HuH-7.5 (cell line): ENCODE measurements at regions not wholly inside any gene's neighbourhood (a gene's known extent, or its start where the extent isn't known, plus 50 kb on each side); places are given as distances from the start of the nearest gene placed in this dataset.
"Not testable (repeated sequence)": the region's sequence is repeated elsewhere in the genome, so short reads cannot be mapped to it uniquely, and the experiment has no call there.

Experiments used
- DNase-seq: peaks from one replicate; pipeline ENCODE4 v3.0.0; 2011; ENCODE audit warnings: low spot score

GRCh38 chr3:124364317-124365020 lies 365.8 kb upstream of the UMPS start:
- no peak for DNase-seq

- DNase-seq, result not testable (repeated sequence)
These were observed 363.6 kb upstream of the UMPS start for GRCh38 chr3:124366655-124367054.

- DNase-seq, result no peak
These were observed 357.5 kb upstream of the UMPS start for GRCh38 chr3:124372775-124373174.

GRCh38 chr3:124373524-124373923 lies 356.7 kb upstream of the UMPS start:
- DNase-seq, result no peak

GRCh38 chr3:124374583-124374982 lies 355.7 kb upstream of the UMPS start:
- no peak for DNase-seq

GRCh38 chr3:124381575-124382333 lies 348.5 kb upstream of the UMPS start:
- no peak for DNase-seq

DNA sequence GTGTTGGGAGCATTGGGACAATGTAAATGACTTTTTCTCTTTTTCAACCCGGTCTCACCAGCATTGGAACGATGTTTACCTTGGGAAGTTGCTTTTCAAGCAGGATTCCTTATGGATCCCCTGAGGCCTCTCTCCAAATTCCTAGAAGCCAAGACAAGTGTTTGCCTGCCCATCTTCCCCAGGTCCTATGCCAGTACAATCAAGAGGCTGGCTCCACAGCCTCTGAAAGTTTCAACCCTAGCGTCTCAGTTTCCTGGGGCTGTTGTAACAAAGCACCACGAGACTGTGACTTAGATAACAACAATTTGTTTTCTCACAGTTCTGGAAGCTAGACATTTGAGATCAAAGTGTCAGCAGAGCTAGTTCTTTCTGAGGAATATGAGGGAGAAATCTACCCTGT lies 347.2 kb upstream of the UMPS start:
- DNase-seq, result no peak

- DNase-seq, result no peak
These were observed 346.3 kb upstream of the UMPS start for GRCh38 chr3:124383846-124384466.

DNA sequence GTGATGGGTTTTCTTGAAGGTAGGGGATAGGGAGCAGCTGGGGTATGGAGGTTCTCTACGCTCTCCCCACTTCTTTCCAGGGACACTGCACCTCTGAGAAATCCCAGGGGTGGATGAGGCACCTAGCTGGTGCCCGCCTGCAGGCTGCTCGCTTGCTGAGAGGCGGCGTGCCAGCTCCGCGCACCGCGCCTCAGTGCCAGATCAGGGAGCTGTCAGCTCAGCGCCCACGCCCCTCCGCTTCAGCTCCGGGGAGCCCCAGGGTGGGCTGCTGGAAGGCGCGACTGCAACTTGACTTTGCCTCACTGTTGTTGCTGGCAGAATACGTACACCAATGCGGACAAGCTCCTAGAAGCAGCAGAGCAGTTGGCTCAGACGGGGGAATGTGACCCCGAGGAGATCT lies 345.7 kb upstream of the UMPS start:
- no peak for DNase-seq

DNA sequence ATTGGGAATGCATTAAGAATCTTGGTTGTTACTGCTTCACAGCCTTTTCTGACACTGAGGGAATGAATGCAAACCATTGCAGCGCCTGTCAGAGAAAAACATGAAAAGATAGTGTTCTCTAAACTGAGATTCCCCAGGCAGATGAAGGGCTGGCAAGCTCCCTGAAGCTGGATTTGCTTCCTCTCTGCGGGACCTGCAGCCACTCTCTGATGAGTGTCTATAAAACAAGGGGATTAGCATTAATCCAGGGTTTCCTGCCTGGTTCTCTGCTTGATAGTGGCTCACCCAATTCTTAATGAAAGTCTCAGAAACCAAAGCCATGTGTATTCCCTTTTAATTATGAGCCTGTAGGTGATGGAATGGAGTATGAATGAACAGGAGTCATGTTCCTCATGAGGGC lies 344.3 kb upstream of the UMPS start:
- DNase-seq, result no peak

- no peak for DNase-seq
These were observed 343.2 kb upstream of the UMPS start for GRCh38 chr3:124386996-124387595.

DNA sequence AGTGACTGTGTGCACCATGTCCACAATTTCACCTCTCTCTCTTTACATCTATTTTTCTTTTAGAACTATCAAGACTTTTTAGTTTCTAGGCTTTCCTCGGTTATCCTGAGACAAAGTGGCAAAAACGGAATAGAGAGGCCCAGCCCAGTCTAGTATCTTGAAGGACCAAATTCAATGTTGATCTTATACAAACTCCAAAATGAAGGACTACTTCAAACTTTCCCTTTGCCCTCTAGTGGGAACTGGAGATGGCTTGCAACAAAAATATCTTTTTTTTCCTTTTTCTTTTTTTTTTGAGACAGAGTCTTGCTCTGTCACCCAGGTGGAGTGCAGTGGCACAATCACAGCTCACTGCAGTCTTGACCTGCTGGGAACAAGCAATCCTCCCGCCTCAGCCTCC lies 338.5 kb upstream of the UMPS start:
- DNase-seq, result no peak

GRCh38 chr3:124393340-124393739 lies 336.9 kb upstream of the UMPS start:
- DNase-seq, result no peak

- DNase-seq, result no peak
These were observed 335.1 kb upstream of the UMPS start for GRCh38 chr3:124395162-124395561.

- DNase-seq, result no peak
These were observed 334.5 kb upstream of the UMPS start for GRCh38 chr3:124395584-124396338.

- no peak for DNase-seq
These were observed 333.8 kb upstream of the UMPS start for GRCh38 chr3:124396339-124396950.

DNA sequence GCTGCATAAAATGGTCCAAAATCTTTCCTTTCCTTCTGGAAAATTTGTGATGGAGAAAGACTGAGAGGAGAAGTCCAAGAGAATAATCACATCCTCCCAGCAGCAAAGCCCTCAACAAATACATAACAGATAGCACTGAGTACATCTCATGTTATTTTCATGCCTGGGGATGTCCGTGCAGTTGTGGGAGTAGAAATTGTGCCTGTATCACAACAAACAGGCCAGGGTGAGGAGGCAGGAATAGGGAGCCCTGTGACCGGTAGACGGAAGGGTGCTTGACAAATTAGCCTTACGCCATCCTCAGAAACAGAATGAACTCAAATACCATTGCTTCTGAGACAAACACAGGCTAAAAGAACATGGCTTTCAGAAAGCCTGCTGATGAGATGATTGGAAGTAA lies 333.2 kb upstream of the UMPS start:
- no peak for DNase-seq

GRCh38 chr3:124398594-124398993 lies 331.7 kb upstream of the UMPS start:
- no peak for DNase-seq

DNA sequence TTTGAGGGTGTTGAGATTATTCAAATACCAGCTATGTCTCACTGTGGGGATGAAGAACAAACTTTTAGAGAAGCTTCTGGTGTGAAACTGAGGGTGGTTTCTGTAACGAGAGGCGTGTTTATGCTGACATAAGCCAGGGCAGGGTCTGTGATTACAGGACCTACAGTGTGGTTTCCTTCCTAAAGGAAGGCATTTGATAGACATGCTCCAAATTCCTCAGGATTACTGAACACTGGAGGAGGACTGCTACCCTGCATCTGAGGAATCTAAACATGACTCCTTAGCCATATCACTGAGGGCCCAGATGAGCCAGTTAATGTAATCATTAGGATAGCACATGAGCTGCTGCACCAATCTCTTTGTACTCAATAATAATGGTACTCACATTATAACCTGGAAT lies 328.4 kb upstream of the UMPS start:
- DNase-seq, result no peak

GRCh38 chr3:124402791-124403190 lies 327.5 kb upstream of the UMPS start:
- DNase-seq, result no peak

- DNase-seq, result no peak
These were observed 325.6 kb upstream of the UMPS start for GRCh38 chr3:124404621-124405020.

DNA sequence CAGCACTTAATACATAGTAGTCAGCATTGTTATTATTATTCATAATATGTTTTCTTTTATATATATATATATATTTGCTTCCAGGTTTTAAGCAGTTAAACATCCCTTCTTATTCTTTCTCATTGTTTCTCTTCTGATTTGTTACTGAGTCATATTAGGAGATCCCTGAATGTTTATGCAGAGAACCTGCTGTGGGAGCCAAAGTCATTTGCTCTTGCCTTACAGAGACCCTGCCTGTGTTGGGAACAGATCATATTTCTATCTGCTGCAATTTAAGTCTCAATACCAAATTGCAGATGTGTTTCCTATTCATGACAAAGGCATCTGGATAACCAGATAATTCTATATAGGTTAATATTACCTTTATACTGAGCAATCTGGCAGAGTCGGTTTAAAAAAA lies 323.0 kb upstream of the UMPS start:
- no peak for DNase-seq
